ENCODE measurements at regions not wholly inside any gene's neighbourhood (a gene's known extent, or its start where the extent isn't known, plus 50 kb on each side); places are given as distances from the start of the nearest gene placed in this dataset.

- Mint-ChIP-seq H3K36me3 (peaks cover 4% of the 10 kb centered on the region), H3K27me3 (peaks cover 5% of the 10 kb centered on the region), H3K27ac (peak overlapping the region in 1 of 3 donors; percentile 73), H3K9me3 (peaks cover 1 to 14% (median 7%) of the 10 kb centered on the region in 3 donors), H3K4me3 (peak overlapping the region in 1 of 4 donors; percentile 52), H3K4me1 (peaks cover 11 to 32% (median 24%) of the 10 kb centered on the region in 3 donors)
Measured at GRCh38 chr17:72419866-72420774, 299.3 kb downstream of the SOX9 start.

DNA sequence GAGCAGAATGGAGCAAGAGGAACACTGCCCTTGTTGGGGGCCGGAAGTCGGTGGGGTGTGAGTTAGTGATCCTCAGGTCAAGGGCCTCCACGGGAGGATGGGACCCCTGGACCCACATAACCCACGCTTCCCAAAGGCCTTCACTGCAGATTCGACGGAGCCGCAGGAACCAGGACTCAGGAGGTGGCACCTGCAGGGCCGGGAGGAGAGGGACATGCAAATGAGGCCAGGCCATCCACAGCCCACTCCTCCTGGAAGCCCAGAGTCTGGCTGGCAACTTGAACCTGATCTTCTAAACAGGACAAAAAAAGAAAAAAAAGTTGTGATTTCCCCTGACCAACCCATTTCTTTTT is 299.9 kb downstream of the SOX9 start:
- Mint-ChIP-seq H3K27ac (no peak overlapping the region), H3K9me3 (peaks cover 1 to 14% (median 6%) of the 10 kb centered on the region in 3 donors), H3K4me1 (peaks cover 11 to 33% (median 24%) of the 10 kb centered on the region in 3 donors), H3K36me3 (peaks cover 7% of the 10 kb centered on the region), H3K4me3 (peak overlapping the region in 1 of 4 donors; percentile 49), H3K27me3 (peaks cover 5% of the 10 kb centered on the region)

- Mint-ChIP-seq H3K9me3 (peaks cover 1 to 14% (median 6%) of the 10 kb centered on the region in 3 donors), H3K36me3 (peaks cover 7% of the 10 kb centered on the region), H3K27ac (peak overlapping the region in 1 of 3 donors; percentile 47), H3K4me1 (peaks cover 11 to 33% (median 24%) of the 10 kb centered on the region in 3 donors), H3K27me3 (peaks cover 5% of the 10 kb centered on the region), H3K4me3 (peak overlapping the region in 2 of 4 donors; percentile 21 to 78)
Measured at GRCh38 chr17:72421128-72422092, 300.6 kb downstream of the SOX9 start.

GRCh38 chr17:72422204-72422504 is 301.3 kb downstream of the SOX9 start:
- Mint-ChIP-seq H3K36me3 (peaks cover 5% of the 10 kb centered on the region), H3K9me3 (peaks cover 0 to 10% (median 3%) of the 10 kb centered on the region in 3 donors), H3K4me3 (peak overlapping the region; percentile 37 to 90 (median 74)), H3K27ac (peak overlapping the region in 2 of 3 donors; percentile 82 to 86), H3K27me3 (peaks cover 5% of the 10 kb centered on the region), H3K4me1 (peaks cover 11 to 33% (median 24%) of the 10 kb centered on the region in 3 donors)

DNA sequence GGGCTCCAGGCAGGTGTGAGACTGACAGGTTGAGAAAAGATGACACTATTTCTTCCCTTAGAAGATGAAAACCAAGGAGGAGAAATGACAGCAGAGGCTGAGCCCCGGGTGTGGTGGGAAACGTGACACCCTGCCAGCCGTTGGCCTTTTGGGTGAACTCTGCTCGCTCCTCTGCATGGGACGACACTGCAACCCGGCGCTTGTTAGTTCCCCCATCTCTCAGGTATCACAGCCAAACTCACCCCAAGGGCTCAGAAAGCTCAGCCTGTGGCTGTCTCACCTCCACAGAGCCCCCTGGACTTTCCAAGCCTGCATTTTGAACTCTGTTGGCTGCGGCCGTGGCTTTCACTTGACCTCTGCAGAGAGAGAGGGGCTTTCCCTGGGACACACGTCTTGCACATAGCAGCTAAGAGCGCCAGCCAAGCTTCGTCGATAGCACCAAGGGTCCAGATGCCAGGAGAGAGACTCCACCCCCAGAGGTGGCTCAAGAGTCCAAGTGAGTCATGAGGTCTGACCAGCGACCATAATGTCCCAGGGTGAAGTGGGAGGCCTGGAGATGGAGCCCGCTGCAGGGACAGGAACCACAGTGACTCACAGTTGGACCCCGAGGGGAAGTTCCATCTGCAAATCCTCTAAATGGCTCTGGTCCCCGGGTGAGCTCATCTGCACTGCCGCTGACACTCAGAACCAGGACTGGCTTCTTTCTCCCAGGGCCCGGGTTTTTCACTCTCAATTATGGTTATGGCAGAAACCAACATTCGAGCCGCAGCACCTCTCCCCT is 301.9 kb downstream of the SOX9 start:
- Mint-ChIP-seq H3K4me3 (peak overlapping the region; percentile 37 to 90 (median 74)), H3K4me1 (peaks cover 11 to 33% (median 24%) of the 10 kb centered on the region in 3 donors), H3K27ac (peak overlapping the region in 2 of 3 donors; percentile 82 to 86), H3K36me3 (peaks cover 5% of the 10 kb centered on the region), H3K9me3 (peaks cover 0 to 9% (median 1%) of the 10 kb centered on the region in 3 donors), H3K27me3 (peaks cover 5% of the 10 kb centered on the region)

- H3K4me3 Mint-ChIP-seq: peak overlapping the region in 2 of 4 donors; percentile 48 to 66
- peaks cover 11 to 33% (median 24%) of the 10 kb centered on the region in 3 donors for H3K4me1 Mint-ChIP-seq
- H3K27me3 Mint-ChIP-seq: peaks cover 6% of the 10 kb centered on the region
- H3K27ac Mint-ChIP-seq: no peak overlapping the region
- H3K9me3 Mint-ChIP-seq: peaks cover 0 to 6% (median 1%) of the 10 kb centered on the region in 3 donors
- H3K36me3 Mint-ChIP-seq: peaks cover 5% of the 10 kb centered on the region
Measured at GRCh38 chr17:72423286-72423589, 302.4 kb downstream of the SOX9 start.

DNA sequence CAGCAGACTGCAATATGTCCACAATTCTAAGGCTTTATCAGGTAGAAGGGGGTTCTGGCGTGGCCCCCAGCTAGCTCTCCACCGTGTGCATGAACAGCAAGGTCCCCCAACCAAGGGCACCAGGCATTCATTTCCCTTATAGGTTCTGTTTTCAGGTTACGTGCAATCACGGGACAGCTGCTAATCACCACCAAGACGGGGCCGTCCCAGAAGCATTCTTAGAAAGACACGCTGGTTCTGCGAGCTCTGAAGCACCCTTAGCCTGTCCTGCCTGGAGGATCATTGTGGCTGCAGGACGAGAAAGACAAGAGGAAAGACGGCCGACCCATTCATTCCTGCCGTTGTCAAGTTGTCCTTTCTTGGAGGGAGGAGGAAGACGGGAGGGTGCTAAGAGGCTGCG is 302.9 kb downstream of the SOX9 start:
- Mint-ChIP-seq H3K4me3 (no peak overlapping the region), H3K9me3 (peaks cover 0 to 3% (median 1%) of the 10 kb centered on the region in 3 donors), H3K4me1 (peaks cover 11 to 33% (median 24%) of the 10 kb centered on the region in 3 donors), H3K27me3 (peaks cover 6% of the 10 kb centered on the region), H3K27ac (no peak overlapping the region), H3K36me3 (peaks cover 5% of the 10 kb centered on the region)

DNA sequence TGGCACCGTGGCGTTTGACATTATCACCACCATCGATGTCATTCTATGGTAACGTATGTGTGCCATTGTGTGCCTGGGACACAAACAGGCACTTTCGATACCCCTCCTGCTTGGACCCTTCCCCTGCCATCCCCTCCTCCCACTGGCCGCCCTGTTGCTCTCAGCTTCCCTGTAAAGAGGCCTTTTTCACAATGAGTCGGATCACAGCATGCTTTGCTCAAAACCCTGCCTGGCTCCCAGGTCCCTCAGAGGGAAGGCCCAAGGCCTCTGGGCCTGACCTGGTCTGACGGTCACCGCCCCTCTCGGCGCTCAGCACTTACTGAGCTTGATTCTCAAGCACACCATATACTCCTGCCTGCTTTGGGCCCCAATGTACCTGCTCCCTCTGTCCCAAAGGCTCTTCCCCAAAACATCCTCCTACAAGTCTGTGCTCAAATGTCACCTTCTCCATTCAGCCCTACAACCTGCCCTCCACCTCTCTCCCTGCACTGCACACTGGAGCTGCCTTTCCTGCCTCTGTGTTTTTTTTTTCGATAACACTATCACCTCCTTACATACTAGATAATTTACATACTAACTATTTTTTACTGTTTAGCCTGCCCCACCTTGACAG is 303.8 kb downstream of the SOX9 start:
- peaks cover 6% of the 10 kb centered on the region for H3K27me3 Mint-ChIP-seq
- peaks cover 5% of the 10 kb centered on the region for H3K36me3 Mint-ChIP-seq
- peak overlapping the region in 1 of 3 donors; percentile 89 for H3K27ac Mint-ChIP-seq
- H3K4me3 Mint-ChIP-seq: peak overlapping the region in 1 of 4 donors; percentile 56
- H3K4me1 Mint-ChIP-seq: peaks cover 11 to 30% (median 24%) of the 10 kb centered on the region in 3 donors
- H3K9me3 Mint-ChIP-seq: peaks cover 0 to 1% (median 0%) of the 10 kb centered on the region in 3 donors

GRCh38 chr17:72425133-72425793 is 304.4 kb downstream of the SOX9 start:
- peak overlapping the region in 1 of 4 donors; percentile 56 for H3K4me3 Mint-ChIP-seq
- H3K27ac Mint-ChIP-seq: peak overlapping the region in 1 of 3 donors; percentile 89
- H3K9me3 Mint-ChIP-seq: peaks cover 0 to 1% (median 0%) of the 10 kb centered on the region in 3 donors
- peaks cover 5% of the 10 kb centered on the region for H3K36me3 Mint-ChIP-seq
- H3K27me3 Mint-ChIP-seq: peaks cover 6% of the 10 kb centered on the region
- H3K4me1 Mint-ChIP-seq: peaks cover 5 to 25% (median 24%) of the 10 kb centered on the region in 3 donors

DNA sequence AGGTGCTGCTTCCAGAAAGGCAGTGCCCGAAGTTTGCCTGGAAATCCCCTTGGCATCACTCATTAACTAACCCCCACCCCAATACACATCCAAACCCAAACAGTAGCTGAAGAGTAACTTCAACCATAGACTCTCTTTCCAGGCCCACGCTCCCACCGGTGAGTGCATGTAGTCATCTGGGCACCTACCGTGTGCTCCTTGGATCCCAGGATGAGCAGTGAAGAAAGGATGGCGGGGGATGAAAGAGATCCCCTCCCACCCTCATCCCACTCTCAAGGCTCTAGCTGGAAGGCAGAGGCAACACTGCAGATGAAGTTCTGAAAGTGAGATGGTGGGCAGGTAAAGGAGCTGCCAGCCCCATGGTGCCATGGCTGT is 305.0 kb downstream of the SOX9 start:
- H3K27me3 Mint-ChIP-seq: peaks cover 7% of the 10 kb centered on the region
- no peak overlapping the region for H3K4me3 Mint-ChIP-seq
- H3K36me3 Mint-ChIP-seq: peaks cover 5% of the 10 kb centered on the region
- peaks cover 5 to 25% (median 24%) of the 10 kb centered on the region in 3 donors for H3K4me1 Mint-ChIP-seq
- H3K27ac Mint-ChIP-seq: no peak overlapping the region
- H3K9me3 Mint-ChIP-seq: peaks cover 0 to 1% (median 0%) of the 10 kb centered on the region in 3 donors

DNA sequence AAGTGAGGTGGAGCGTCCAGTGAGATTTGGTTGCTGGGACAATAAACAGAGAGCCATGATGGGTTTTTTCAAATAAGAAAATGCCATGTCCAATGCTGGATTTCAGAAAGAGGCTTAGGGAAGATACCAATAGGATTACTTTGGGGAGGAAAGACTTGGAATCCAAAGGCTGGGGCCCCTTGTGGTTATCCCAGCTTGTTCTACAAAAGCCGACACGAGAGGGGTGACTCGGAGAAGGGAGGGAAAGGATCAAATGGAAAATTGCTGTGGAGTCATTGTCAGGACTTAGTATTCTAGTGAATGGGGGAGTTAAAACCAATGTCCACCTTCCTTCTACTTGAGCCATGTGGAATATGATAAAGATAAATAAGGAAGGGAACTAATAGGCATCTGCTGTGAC is 305.5 kb downstream of the SOX9 start:
- Mint-ChIP-seq H3K9me3 (peaks cover 0 to 1% (median 0%) of the 10 kb centered on the region in 3 donors), H3K27ac (no peak overlapping the region), H3K4me1 (peaks cover 5 to 24% (median 23%) of the 10 kb centered on the region in 3 donors), H3K27me3 (peaks cover 9% of the 10 kb centered on the region), H3K36me3 (peaks cover 5% of the 10 kb centered on the region), H3K4me3 (no peak overlapping the region)

DNA sequence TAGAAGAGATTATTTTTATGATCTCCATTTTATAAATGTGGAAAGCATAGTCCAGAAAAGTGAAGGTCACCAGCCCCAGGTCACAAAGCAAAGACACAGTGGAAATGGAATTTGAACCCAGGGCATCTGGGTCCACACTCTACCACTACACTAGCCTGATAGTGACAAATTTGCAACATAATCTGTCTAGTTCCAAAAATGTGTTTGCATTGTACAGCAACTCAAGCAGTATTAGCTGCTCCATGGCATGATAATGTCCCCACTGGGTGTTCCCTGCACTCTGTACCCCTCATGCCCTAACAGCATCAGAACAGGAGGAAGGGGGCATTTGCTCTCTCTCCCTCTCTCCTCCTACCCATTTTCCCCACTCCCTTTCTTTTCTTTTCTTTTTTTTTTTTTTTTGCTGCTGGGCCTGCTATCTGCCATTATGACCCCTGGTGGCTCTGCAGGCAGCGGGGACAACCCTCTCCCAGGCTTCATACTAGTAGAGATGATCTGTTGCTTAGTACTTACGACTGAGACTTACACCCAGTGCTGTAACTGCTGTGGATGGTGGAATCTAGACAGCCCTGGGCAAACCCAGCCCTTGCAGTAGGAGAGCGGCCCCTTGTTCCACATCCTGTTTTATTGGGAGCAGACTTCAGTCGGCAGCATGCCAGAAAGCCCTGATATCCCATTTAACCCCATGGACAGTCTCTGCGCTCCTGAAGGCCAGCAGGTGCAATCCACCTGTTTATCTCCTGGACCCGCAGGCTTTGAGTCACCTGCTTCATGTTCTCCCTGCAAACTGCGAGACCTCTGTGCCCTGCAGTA is 306.3 kb downstream of the SOX9 start:
- Mint-ChIP-seq H3K4me1 (peaks cover 5 to 17% (median 16%) of the 10 kb centered on the region in 3 donors), H3K27me3 (peaks cover 9% of the 10 kb centered on the region), H3K27ac (no peak overlapping the region), H3K4me3 (no peak overlapping the region), H3K36me3 (peaks cover 5% of the 10 kb centered on the region), H3K9me3 (no peaks in the 10 kb centered on the region)

- H3K36me3 Mint-ChIP-seq: peaks cover 5% of the 10 kb centered on the region
- no peak overlapping the region for H3K4me3 Mint-ChIP-seq
- H3K27me3 Mint-ChIP-seq: peaks cover 9% of the 10 kb centered on the region
- H3K9me3 Mint-ChIP-seq: no peaks in the 10 kb centered on the region
- H3K4me1 Mint-ChIP-seq: peaks cover under 1 to 12% (median 11%) of the 10 kb centered on the region in 3 donors
- no peak overlapping the region for H3K27ac Mint-ChIP-seq
Measured at GRCh38 chr17:72427761-72428109, 306.9 kb downstream of the SOX9 start.

All from IgD-negative memory B cell (primary cell).